ENCODE measurements at regions not wholly inside any gene's neighbourhood (a gene's known extent, or its start where the extent isn't known, plus 50 kb on each side); places are given as distances from the start of the nearest gene placed in this dataset.
A peak's percentile ranks its signal among the peaks of the same experiment; 100 is the strongest.

- TF ChIP-seq, protein P1, sequence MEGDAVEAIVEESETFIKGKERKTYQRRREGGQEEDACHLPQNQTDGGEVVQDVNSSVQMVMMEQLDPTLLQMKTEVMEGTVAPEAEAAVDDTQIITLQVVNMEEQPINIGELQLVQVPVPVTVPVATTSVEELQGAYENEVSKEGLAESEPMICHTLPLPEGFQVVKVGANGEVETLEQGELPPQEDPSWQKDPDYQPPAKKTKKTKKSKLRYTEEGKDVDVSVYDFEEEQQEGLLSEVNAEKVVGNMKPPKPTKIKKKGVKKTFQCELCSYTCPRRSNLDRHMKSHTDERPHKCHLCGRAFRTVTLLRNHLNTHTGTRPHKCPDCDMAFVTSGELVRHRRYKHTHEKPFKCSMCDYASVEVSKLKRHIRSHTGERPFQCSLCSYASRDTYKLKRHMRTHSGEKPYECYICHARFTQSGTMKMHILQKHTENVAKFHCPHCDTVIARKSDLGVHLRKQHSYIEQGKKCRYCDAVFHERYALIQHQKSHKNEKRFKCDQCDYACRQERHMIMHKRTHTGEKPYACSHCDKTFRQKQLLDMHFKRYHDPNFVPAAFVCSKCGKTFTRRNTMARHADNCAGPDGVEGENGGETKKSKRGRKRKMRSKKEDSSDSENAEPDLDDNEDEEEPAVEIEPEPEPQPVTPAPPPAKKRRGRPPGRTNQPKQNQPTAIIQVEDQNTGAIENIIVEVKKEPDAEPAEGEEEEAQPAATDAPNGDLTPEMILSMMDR (IDR thresholded peaks at IDR 0.05): no peak
- no peak overlapping the region for H3K27ac ChIP-seq
- no peaks in the 10 kb centered on the region for H3K9me3 ChIP-seq
- H3K27me3 ChIP-seq: peaks cover 4 to 9% of the 10 kb centered on the region in 2 donors
- no peaks in the 10 kb centered on the region for H3K4me1 ChIP-seq
- no peak for DNase-seq (ENCODE audit: low spot score)
- H3K36me3 ChIP-seq: no peaks in the 10 kb centered on the region
- H3K4me3 ChIP-seq: no peak overlapping the region
Measured at GRCh38 chr22:48578138-48579042, 1249.3 kb downstream of the BRD1 start.

DNA sequence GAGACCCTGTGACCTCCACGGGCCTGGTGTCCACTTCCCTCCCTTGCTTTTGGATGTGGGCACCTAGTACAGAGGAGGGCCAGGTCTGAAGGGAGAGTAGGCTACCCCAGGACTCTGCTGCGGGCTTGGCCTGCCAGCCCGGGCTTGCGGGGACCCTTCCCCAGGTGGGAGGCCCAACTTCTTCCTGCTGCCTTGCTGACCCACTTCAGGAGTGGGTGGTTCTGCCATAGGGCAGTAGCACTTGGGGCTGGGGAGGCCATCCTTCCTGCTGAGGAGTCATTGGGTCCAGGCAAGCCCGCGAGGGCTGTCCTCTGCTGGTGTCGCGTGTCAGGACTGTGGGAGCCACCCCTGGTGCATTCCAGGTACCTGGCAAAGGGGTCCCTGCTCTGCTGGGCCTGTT lies 1250.0 kb downstream of the BRD1 start:
- H3K4me3 ChIP-seq: no peak overlapping the region
- H3K27ac ChIP-seq: no peak overlapping the region
- no peaks in the 10 kb centered on the region for H3K36me3 ChIP-seq
- TF ChIP-seq, protein P1 (IDR thresholded peaks at IDR 0.05): no peak
- H3K4me1 ChIP-seq: no peaks in the 10 kb centered on the region
- peaks cover 4 to 9% of the 10 kb centered on the region in 2 donors for H3K27me3 ChIP-seq
- H3K9me3 ChIP-seq: no peaks in the 10 kb centered on the region
- no peak for DNase-seq (ENCODE audit: low spot score)

DNA sequence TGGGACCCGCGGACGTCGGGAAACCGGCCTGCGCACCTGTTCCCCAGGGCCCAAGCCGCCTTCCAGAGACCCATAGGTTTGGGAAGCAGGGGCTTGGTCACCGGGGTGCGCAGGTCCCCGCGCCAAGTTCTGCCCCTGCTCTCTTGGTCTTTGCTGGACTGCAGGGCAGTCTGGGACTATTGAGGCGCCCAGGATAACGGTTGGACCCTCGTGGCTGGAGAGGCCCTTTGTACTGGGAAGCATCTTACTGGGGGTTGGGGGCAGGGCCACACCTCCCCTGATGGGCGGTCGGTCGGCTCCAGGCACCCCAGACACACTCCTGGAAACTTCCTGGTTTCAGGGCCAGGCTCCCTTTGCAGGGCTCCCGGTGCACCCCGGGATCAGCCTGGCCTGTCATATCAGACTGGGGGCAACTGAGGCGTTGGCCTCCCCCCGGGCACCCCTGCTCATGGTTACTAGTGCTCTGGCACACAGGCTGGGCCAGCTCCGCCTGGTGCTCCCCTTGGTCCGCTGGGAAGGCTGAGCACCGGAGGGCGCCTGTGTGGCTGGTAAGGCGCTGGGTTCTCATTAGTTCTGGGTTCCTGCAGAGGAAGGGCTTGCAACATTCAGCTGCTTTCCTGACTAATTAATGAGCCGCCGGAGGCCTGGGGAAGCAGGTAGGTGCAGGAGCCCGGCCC lies 1250.5 kb downstream of the BRD1 start:
- TF ChIP-seq, protein P1 (IDR thresholded peaks at IDR 0.05): no peak
- Histone ChIP-seq H3K4me1 (no peaks in the 10 kb centered on the region), H3K9me3 (peaks cover 0 to 2% of the 10 kb centered on the region in 2 donors), H3K36me3 (no peaks in the 10 kb centered on the region), H3K27ac (no peak overlapping the region), H3K4me3 (peak overlapping the region in 1 of 2 donors; percentile 39), H3K27me3 (peaks cover 4 to 9% of the 10 kb centered on the region in 2 donors)
- no peak for DNase-seq (ENCODE audit: low spot score)

- Histone ChIP-seq H3K4me1 (no peaks in the 10 kb centered on the region), H3K9me3 (peaks cover 0 to 9% of the 10 kb centered on the region in 2 donors), H3K27ac (no peak overlapping the region), H3K4me3 (peak overlapping the region in 1 of 2 donors; percentile 39), H3K36me3 (no peaks in the 10 kb centered on the region), H3K27me3 (peaks cover 4 to 9% of the 10 kb centered on the region in 2 donors)
- TF ChIP-seq, protein P1 (IDR thresholded peaks at IDR 0.05): peak in 1 of 2 donors; percentile 68
- DNase-seq (ENCODE audit: low spot score): no peak
Measured at GRCh38 chr22:48576333-48577013, 1251.2 kb downstream of the BRD1 start.

- Histone ChIP-seq H3K9me3 (peaks cover 0 to 13% of the 10 kb centered on the region in 2 donors), H3K36me3 (no peaks in the 10 kb centered on the region), H3K27me3 (peaks cover 4 to 9% of the 10 kb centered on the region in 2 donors), H3K27ac (no peak overlapping the region), H3K4me1 (no peaks in the 10 kb centered on the region), H3K4me3 (peak overlapping the region in 1 of 2 donors; percentile 39)
- TF ChIP-seq, protein P1 (IDR thresholded peaks at IDR 0.05): no peak
- no peak for DNase-seq (ENCODE audit: low spot score)
Measured at GRCh38 chr22:48575618-48576332, 1251.9 kb downstream of the BRD1 start.

Measured in right atrium auricular region (tissue), 2 donors.